Nephron (organoid): ENCODE measurements at regions not wholly inside any gene's neighbourhood (a gene's known extent, or its start where the extent isn't known, plus 50 kb on each side); places are given as distances from the start of the nearest gene placed in this dataset.

Experiments used
- H3K27ac Mint-ChIP-seq, 3 experiments: 2 replicates each; pipeline ENCODE4 v1.8.0; 2020; ENCODE audit warnings: mixed read lengths in 3 of 3, mild to moderate bottlenecking in 2 of 3, moderate library complexity in 1 of 3
- H3K27me3 Mint-ChIP-seq: 2 replicates; pipeline ENCODE4 v1.8.0; 2021; ENCODE audit warnings: low read depth, mild to moderate bottlenecking, moderate library complexity, mixed read lengths
- H3K36me3 Mint-ChIP-seq: 2 replicates; pipeline ENCODE4 v1.8.0; 2020; ENCODE audit warnings: low read depth, mixed read lengths
- H3K4me1 Mint-ChIP-seq: 2 replicates; pipeline ENCODE4 v1.8.0; 2020; ENCODE audit warnings: mixed read lengths
- H3K4me3 Mint-ChIP-seq, 3 experiments: 2 replicates each; pipeline ENCODE4 v1.8.0; 2020; ENCODE audit warnings: mild to moderate bottlenecking in 3 of 3, mixed read lengths in 3 of 3, moderate library complexity in 2 of 3
- H3K9me3 Mint-ChIP-seq: 2 replicates; pipeline ENCODE4 v1.8.0; 2020; ENCODE audit warnings: mixed read lengths
- CTCF ChIP-seq, 3 experiments: fragments of 200-600 bp; sonication (generic); IDR thresholded peaks; one replicate each; pipeline ENCODE4 v1.5.0; 2021; ENCODE audit warnings: antibody characterized with exemption in 3 of 3; ENCODE audit not compliant: unreplicated experiment in 3 of 3

- H3K27ac Mint-ChIP-seq: no peak overlapping the region
- no peak for TF ChIP-seq CTCF (IDR thresholded peaks at IDR 0.05; ENCODE audit: unreplicated experiment in 3 of 3)
- no peak overlapping the region for H3K4me3 Mint-ChIP-seq
- no peaks in the 10 kb centered on the region for H3K9me3 Mint-ChIP-seq
- H3K36me3 Mint-ChIP-seq: no peaks in the 10 kb centered on the region
- H3K4me1 Mint-ChIP-seq: no peaks in the 10 kb centered on the region
- no peaks in the 10 kb centered on the region for H3K27me3 Mint-ChIP-seq
Measured at GRCh38 chr6:97689078-97689754, 406.2 kb upstream of the MMS22L start.

GRCh38 chr6:97697456-97697855 lies 414.4 kb upstream of the MMS22L start:
- no peaks in the 10 kb centered on the region for H3K9me3 Mint-ChIP-seq
- H3K27me3 Mint-ChIP-seq: no peaks in the 10 kb centered on the region
- H3K27ac Mint-ChIP-seq: no peak overlapping the region
- TF ChIP-seq CTCF (IDR thresholded peaks at IDR 0.05; ENCODE audit: unreplicated experiment in 3 of 3): no peak
- no peaks in the 10 kb centered on the region for H3K4me1 Mint-ChIP-seq
- H3K36me3 Mint-ChIP-seq: no peaks in the 10 kb centered on the region
- H3K4me3 Mint-ChIP-seq: no peak overlapping the region

GRCh38 chr6:97701801-97702200 lies 418.8 kb upstream of the MMS22L start:
- Mint-ChIP-seq H3K9me3 (no peaks in the 10 kb centered on the region), H3K4me1 (no peaks in the 10 kb centered on the region), H3K36me3 (no peaks in the 10 kb centered on the region), H3K4me3 (no peak overlapping the region), H3K27ac (no peak overlapping the region), H3K27me3 (peaks cover 9% of the 10 kb centered on the region)
- no peak for TF ChIP-seq CTCF (IDR thresholded peaks at IDR 0.05; ENCODE audit: unreplicated experiment in 3 of 3)

GRCh38 chr6:97702248-97702647 lies 419.2 kb upstream of the MMS22L start:
- Mint-ChIP-seq H3K9me3 (no peaks in the 10 kb centered on the region), H3K4me1 (no peaks in the 10 kb centered on the region), H3K27me3 (peaks cover 9% of the 10 kb centered on the region), H3K4me3 (no peak overlapping the region), H3K27ac (no peak overlapping the region), H3K36me3 (no peaks in the 10 kb centered on the region)
- no peak for TF ChIP-seq CTCF (IDR thresholded peaks at IDR 0.05; ENCODE audit: unreplicated experiment in 3 of 3)

GRCh38 chr6:97703661-97704060 lies 420.6 kb upstream of the MMS22L start:
- Mint-ChIP-seq H3K9me3 (no peaks in the 10 kb centered on the region), H3K4me3 (no peak overlapping the region), H3K27ac (no peak overlapping the region), H3K4me1 (no peaks in the 10 kb centered on the region), H3K27me3 (peaks cover 9% of the 10 kb centered on the region), H3K36me3 (no peaks in the 10 kb centered on the region)
- no peak for TF ChIP-seq CTCF (IDR thresholded peaks at IDR 0.05; ENCODE audit: unreplicated experiment in 3 of 3)

- no peaks in the 10 kb centered on the region for H3K36me3 Mint-ChIP-seq
- H3K4me3 Mint-ChIP-seq: no peak overlapping the region
- H3K27me3 Mint-ChIP-seq: peaks cover 9% of the 10 kb centered on the region
- H3K4me1 Mint-ChIP-seq: no peaks in the 10 kb centered on the region
- no peak overlapping the region for H3K27ac Mint-ChIP-seq
- H3K9me3 Mint-ChIP-seq: no peaks in the 10 kb centered on the region
- TF ChIP-seq CTCF (IDR thresholded peaks at IDR 0.05; ENCODE audit: unreplicated experiment in 3 of 3): peak; percentile 9 to 51 (median 36)
Measured at GRCh38 chr6:97705568-97705967, 422.6 kb upstream of the MMS22L start.
